ENCODE measurements at regions not wholly inside any gene's neighbourhood (a gene's known extent, or its start where the extent isn't known, plus 50 kb on each side); places are given as distances from the start of the nearest gene placed in this dataset.

DNA sequence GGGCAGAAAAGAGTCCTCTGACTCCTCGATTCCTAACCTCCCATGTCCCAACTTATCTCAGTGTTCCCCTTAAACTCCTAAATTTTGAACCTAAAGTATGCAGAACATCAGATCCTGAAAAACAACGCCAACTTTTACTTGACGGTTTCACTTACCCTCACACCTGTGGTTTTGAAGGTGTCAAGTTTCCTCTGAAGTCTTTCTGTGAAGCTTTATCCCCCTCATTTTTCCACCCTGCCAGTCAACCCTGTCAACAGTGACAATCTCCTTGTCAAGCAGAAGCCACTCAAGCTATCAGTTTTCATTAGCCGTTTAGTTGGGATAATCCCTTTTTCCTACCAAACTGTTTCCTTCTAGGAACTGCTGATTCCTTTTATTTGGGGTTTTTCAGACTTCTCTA, 245.4 kb upstream of the PREP start:
- no peak for TF ChIP-seq CEBPB (IDR thresholded peaks at IDR 0.05; ENCODE audit: borderline replicate concordance, low read depth, low read length)
- no peak for TF ChIP-seq TRIM24 (CRISPR knock-in tag; IDR thresholded peaks at IDR 0.05)
- no peak for TF ChIP-seq ZNF766 (CRISPR knock-in tag; IDR thresholded peaks at IDR 0.05; ENCODE audit: borderline replicate concordance)
- no peak for TF ChIP-seq ZBTB42 (CRISPR knock-in tag; IDR thresholded peaks at IDR 0.05)
- no peak for TF ChIP-seq ZNF841 (CRISPR knock-in tag; IDR thresholded peaks at IDR 0.05; ENCODE audit: borderline replicate concordance)
